BJ (cell line): ENCODE measurements at regions not wholly inside any gene's neighbourhood (a gene's known extent, or its start where the extent isn't known, plus 50 kb on each side); places are given as distances from the start of the nearest gene placed in this dataset.
"Not testable (repeated sequence)": the region's sequence is repeated elsewhere in the genome, so short reads cannot be mapped to it uniquely, and the experiment has no call there.

Source experiments
- CTCF ChIA-PET: fragments of 350-600 bp; formaldehyde crosslinking; extraction: SDS; loops from one replicate; lab custom pipeline; 2021; ENCODE audit warnings: antibody characterized with exemption, inconsistent platforms; lab: Yijun Ruan, JAX
- POLR2A ChIA-PET: fragments of 300-600 bp; sonication (Branson Sonifier 250); formaldehyde crosslinking; extraction: SDS; loops from one replicate; lab custom pipeline; 2021; ENCODE audit warnings: antibody characterized with exemption; lab: Charles Lee
- DNase-seq: peaks from one replicate; pipeline ENCODE4 v3.0.0-alpha.2; 2011; ENCODE audit warnings: low read depth
- H3K27me3 ChIP-seq: 2 replicates; pipeline ENCODE4 v1.6.0; 2011; ENCODE audit warnings: low read length; ENCODE audit not compliant: control insufficient read depth, insufficient read depth
- H3K36me3 ChIP-seq: 2 replicates; pipeline ENCODE4 v1.5.1; 2011; ENCODE audit warnings: low read length; ENCODE audit not compliant: control insufficient read depth, insufficient read depth
- H3K4me3 ChIP-seq: 2 replicates; pipeline ENCODE4 v1.5.1; 2011; ENCODE audit warnings: low read depth, mild to moderate bottlenecking, control low read depth, low read length

GRCh38 chr1:143424491-143425032, 547.2 kb downstream of the FAM72C start:
- POLR2A ChIA-PET, result not testable (repeated sequence)

GRCh38 chr1:143423832-143424231, 548.0 kb downstream of the FAM72C start:
- CTCF ChIA-PET, POLR2A ChIA-PET, H3K36me3 ChIP-seq, H3K27me3 ChIP-seq, DNase-seq: not testable (repeated sequence)
- peak overlapping the region; percentile 19; the same call in 1 of the 2 replicates for H3K4me3 ChIP-seq

More at GRCh38 chr1:143424491-143425032, 547.2 kb downstream of the FAM72C start:
- CTCF ChIA-PET, H3K27me3 ChIP-seq, DNase-seq, H3K36me3 ChIP-seq: not testable (repeated sequence)
- H3K4me3 ChIP-seq, result peak overlapping the region; percentile 23

GRCh38 chr1:143421290-143421689, 550.5 kb downstream of the FAM72C start:
- H3K27me3 ChIP-seq, POLR2A ChIA-PET, H3K36me3 ChIP-seq, H3K4me3 ChIP-seq, DNase-seq, CTCF ChIA-PET: not testable (repeated sequence)
